ENCODE measurements at regions not wholly inside any gene's neighbourhood (a gene's known extent, or its start where the extent isn't known, plus 50 kb on each side); places are given as distances from the start of the nearest gene placed in this dataset.
"Not testable (repeated sequence)": the region's sequence is repeated elsewhere in the genome, so short reads cannot be mapped to it uniquely, and the experiment has no call there.

- Mint-ChIP-seq H3K27ac (no peak overlapping the region), H3K27me3 (ENCODE audit: low read depth) (no peaks in the 10 kb centered on the region), H3K4me3 (no peak overlapping the region), H3K4me1 (no peaks in the 10 kb centered on the region), H3K9me3 (peaks cover 18% of the 10 kb centered on the region), H3K36me3 (no peaks in the 10 kb centered on the region)
- no peak for DNase-seq (ENCODE audit: low spot score in 2 of 2, unreplicated experiment in 2 of 2)
- no peak for TF ChIP-seq CTCF (IDR thresholded peaks at IDR 0.05; ENCODE audit: unreplicated experiment)
Observed at GRCh38 chr5:98333921-98334320, 439.5 kb upstream of the RGMB start.

GRCh38 chr5:98334946-98335345 is 438.5 kb upstream of the RGMB start:
- TF ChIP-seq CTCF (IDR thresholded peaks at IDR 0.05; ENCODE audit: unreplicated experiment): no peak
- H3K27ac Mint-ChIP-seq: no peak overlapping the region
- no peak overlapping the region for H3K4me3 Mint-ChIP-seq
- DNase-seq (ENCODE audit: low spot score in 2 of 2, unreplicated experiment in 2 of 2): no peak
- H3K36me3 Mint-ChIP-seq: no peaks in the 10 kb centered on the region
- no peaks in the 10 kb centered on the region for H3K4me1 Mint-ChIP-seq
- H3K27me3 Mint-ChIP-seq (ENCODE audit: low read depth): no peaks in the 10 kb centered on the region
- H3K9me3 Mint-ChIP-seq: peaks cover 18% of the 10 kb centered on the region

- H3K4me3 Mint-ChIP-seq: no peak overlapping the region
- H3K9me3 Mint-ChIP-seq: peaks cover 7% of the 10 kb centered on the region
- no peaks in the 10 kb centered on the region for H3K27me3 Mint-ChIP-seq (ENCODE audit: low read depth)
- TF ChIP-seq CTCF (IDR thresholded peaks at IDR 0.05; ENCODE audit: unreplicated experiment): no peak
- H3K27ac Mint-ChIP-seq: no peak overlapping the region
- H3K4me1 Mint-ChIP-seq: no peaks in the 10 kb centered on the region
- DNase-seq (ENCODE audit: low spot score in 2 of 2, unreplicated experiment in 2 of 2): no peak
- H3K36me3 Mint-ChIP-seq: no peaks in the 10 kb centered on the region
Observed at GRCh38 chr5:98339141-98339848, 434.2 kb upstream of the RGMB start.

DNA sequence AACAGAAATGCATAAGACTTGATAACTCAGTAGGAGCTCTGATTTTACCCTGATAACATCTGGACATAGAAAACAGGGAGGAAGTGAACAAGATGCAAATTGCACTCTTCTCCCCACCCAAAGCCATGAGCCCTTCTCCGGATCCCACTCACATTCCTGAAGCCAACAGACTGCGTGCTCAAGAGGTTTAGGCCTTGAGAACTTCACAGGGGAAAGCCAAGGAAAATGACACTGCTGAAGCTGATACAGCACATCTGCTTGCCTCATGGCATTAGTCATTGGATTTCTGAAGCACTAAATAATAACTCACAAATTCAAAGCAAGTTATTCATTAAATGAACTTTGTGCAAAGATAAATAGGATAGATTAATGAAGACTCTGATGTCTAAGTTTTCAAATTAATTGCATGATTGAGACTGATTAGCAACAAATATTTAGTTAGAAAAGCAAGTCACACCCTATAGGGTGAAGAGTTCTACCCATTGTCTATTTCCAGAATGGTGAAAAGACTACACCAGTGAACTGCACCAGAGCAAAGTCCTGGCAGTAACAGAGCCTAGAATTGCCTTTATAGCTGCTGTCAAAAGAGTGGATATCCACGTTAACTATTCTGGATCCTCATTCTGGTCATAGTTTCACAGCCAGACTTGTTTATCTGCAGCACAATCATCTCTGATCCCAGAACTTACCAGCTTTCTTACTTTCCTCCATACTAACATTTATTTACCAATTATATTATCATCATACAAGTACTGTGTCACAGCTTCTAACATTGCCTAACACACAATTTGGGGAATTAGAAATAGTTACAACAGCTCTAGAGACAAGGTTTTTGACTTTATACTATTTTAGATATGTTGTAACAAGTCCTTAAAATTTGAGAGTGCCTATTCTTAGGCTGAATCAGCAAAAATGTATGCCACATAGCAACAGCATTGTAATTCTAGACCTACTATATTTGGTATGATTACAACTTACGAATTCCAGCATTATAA is 432.1 kb upstream of the RGMB start:
- Mint-ChIP-seq H3K27ac (no peak overlapping the region), H3K4me1 (no peaks in the 10 kb centered on the region), H3K27me3 (ENCODE audit: low read depth) (no peaks in the 10 kb centered on the region), H3K9me3 (peaks cover 4% of the 10 kb centered on the region), H3K4me3 (no peak overlapping the region), H3K36me3 (no peaks in the 10 kb centered on the region)
- TF ChIP-seq CTCF (IDR thresholded peaks at IDR 0.05; ENCODE audit: unreplicated experiment): no peak
- no peak for DNase-seq (ENCODE audit: low spot score in 2 of 2, unreplicated experiment in 2 of 2)

DNA sequence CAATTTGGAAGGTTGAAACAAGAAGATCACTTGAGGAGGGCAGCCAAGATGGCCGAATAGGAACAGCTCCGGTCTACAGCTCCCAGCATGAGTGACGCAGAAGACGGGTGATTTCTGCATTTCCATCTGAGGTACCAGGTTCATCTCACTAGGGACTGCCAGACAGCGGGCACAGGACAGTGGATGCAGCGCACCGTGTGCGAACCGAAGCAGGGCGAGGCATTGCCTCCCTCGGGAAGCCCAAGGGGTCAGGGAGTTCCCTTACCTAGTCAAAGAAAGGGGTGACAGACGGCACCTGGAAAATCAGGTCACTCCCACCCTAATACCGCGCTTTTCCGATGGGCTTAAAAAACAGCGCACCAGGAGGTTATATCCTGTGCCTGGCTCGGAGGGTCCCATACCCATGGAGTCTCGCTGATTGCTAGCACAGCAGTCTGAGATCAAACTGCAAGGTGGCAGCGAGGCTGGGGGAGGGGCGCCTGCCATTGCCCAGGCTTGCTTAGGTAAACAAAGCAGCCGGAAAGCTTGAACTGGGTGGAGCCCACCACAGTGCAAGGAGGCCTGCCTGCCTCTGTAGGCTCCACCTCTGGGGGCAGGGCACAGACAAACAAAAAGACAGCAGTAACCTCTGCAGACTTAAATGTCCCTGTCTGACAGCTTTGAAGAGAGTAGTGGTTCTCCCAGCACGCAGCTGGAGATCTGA is 430.4 kb upstream of the RGMB start:
- H3K9me3 Mint-ChIP-seq; H3K27me3 Mint-ChIP-seq (ENCODE audit: low read depth); H3K4me1 Mint-ChIP-seq; H3K36me3 Mint-ChIP-seq; H3K4me3 Mint-ChIP-seq; H3K27ac Mint-ChIP-seq; DNase-seq (ENCODE audit: low spot score in 2 of 2, unreplicated experiment in 2 of 2): not testable (repeated sequence)

Measured in mesothelial cell of epicardium (in vitro differentiated cells).